Stimulated activated CD4-positive, alpha-beta T cell treated with anti-CD3 and anti-CD28 coated beads, TNF-alpha, amount 100 ng/mL, for 48 hours (primary cell): ENCODE measurements at regions not wholly inside any gene's neighbourhood (a gene's known extent, or its start where the extent isn't known, plus 50 kb on each side); places are given as distances from the start of the nearest gene placed in this dataset.

Experiments
- DNase-seq, 3 donors: peaks; one replicate each; pipeline ENCODE4 v3.0.0-alpha.2; 2020; ENCODE audit warnings: low read depth in 3 of 3

GRCh38 chr13:88863116-88863515 is 1191.9 kb downstream of the SLITRK5 start:
- DNase-seq, result no peak

DNA sequence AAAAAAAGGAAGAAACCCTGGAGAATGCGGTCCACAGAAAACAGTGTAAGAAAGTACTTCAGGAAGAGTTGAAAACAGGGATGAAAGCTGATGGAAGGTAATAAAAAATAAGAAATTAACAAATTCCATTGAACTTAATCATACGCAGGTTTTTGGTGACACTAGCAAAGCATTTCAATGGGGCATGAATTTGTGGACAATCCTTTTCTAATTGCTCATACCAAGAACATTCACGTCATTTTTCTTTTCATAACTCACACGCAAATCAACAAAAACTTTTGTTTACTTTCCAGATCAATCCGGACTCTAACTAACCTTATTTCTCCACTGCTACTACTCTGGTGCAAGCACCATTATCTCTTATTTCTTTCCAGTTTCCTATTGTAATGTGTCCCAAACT is 1195.0 kb downstream of the SLITRK5 start:
- no peak for DNase-seq

DNA sequence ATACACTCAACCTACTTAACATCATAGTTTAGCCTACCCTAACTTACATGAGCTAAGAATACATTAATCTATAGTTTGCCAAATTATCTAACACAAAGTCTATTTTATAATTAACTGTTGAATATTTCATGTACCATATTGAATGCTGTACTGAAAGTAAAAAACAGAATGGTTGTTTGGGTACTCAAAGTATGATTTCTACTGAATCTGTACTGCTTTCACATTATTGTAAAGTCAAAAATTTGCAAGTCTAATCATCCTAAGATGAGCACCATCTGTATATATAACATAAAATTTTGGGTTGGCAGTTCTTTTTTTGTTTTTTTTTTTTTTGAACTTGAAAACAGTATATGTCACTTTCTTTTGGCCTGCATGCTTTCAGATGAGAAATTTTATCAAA is 1212.6 kb downstream of the SLITRK5 start:
- DNase-seq, result no peak

- no peak for DNase-seq
Observed at GRCh38 chr13:88887045-88887662, 1216.0 kb downstream of the SLITRK5 start.

DNA sequence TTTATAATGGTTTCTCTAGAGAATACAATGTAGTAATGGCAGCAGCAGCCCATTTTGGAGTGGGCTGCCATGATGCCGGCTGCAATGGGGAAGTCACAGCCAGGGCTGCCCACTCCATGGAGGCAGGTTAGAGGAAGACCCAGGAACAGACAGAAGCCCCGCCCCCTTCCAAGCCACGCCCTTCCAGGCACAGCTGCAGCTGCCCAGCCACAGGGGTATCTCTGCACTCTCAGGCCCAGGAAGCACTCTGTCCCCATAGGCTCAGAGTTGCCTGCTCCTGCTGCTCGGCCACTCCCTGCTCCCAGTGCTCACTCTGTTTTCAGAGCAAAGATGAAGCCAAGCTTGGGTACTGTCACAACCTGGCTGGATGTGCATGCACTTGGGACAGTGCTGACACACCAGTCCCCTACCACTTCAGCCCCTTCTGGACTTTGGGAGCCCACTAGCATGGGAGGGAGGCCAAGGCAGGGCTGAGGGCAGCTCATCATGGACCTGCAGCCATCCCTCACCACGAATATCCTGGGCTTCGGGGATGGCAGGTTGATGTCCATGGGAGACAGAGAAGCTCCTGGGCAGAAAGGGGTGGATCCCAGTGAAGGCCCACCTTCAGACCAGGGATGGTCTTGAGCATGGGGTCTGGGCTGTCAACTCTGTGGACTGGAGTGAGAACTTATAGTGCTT is 1224.2 kb downstream of the SLITRK5 start:
- DNase-seq, result no peak

DNA sequence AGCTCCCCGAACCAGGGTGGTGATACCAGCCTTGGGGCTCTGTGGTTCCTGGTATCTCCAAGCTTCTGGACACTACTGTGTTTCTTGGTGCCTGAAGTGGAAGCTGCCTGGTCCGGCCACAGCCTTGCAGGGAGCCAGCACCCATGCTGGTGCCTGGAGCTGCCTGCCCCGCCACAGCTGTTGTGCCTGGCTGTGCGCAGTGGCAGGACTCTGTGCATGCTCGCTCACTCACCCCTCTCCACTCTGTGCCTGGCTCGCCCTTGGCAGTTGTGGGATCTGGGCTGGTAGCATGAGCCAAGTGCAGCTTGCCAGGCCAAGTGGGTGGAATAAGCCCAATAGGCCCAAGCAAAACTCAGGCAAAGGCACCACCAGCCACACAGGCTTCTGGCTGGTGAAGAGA is 1225.3 kb downstream of the SLITRK5 start:
- no peak for DNase-seq

GRCh38 chr13:88908961-88909441 is 1237.8 kb downstream of the SLITRK5 start:
- no peak for DNase-seq

DNA sequence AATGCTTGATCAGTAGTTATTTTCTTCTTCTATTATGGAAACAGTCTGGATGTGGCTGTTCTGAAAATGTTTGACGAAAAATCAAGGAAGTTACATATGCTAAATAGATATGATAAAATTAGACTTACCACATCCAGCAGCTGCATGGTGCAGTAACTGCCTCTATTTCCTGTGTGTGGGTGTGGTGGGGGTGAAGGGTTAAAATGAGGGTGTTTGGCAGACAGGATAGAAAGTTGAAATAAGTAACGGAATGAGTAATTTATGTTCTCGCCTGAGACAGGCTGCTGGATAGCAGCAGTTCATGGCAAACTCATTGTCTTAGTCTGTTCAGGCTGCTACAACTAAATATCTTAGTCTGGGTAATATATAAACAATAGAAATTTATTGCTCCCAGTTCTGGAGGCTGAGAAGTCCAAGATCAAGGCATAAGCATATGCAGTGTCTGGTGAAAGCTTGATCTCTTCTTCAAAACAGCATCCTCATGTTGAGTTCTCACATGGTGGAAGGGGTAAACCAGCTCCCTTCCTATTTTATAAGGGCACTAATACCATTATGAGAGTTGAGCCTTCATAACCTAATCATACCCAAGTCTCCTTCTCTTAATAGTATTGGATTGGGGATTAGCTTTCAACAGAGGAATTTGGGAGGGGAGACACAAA is 1248.9 kb downstream of the SLITRK5 start:
- DNase-seq, result peak in 1 of 3 donors; percentile 25

- DNase-seq, result no peak
Observed at GRCh38 chr13:88925954-88926353, 1254.8 kb downstream of the SLITRK5 start.

GRCh38 chr13:88926890-88927502 is 1255.8 kb downstream of the SLITRK5 start:
- DNase-seq, result no peak

DNA sequence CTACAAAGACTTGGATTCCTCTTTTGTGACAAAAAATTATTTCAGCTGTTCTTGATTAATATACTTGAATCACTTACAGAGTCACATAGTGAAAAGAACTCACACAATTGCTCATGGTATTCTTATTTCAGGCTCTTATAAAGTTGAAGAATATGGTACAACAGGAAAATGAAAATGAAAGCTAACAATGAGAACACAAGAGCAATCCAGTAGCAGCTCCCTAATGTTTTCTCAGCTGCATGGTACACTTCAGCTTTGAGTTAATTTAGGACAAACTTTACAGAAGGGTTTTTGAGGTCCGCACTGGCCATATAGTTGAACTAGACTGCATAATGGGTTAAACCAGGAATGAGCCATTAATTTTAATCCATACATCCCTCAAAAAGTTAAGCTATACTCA is 1261.8 kb downstream of the SLITRK5 start:
- no peak for DNase-seq

DNA sequence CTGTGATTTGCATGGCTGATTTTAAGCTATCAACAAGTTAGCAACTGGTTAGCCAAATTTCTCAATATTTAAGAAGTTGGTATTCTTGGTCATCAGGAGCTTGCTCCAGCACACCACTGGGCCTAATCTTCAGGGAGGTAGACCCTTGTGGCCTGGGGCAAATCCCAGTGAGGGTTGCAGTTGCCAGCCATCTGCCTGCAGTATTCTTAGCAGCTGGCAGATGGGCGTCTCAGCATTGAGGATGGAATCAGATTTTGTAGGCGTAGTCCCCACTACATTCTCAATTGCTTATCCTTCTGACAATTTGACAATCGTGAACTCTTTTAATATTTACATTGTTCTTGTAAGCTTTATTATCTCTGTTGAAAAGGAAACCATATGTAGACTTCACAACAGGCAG is 1266.2 kb downstream of the SLITRK5 start:
- no peak for DNase-seq

DNA sequence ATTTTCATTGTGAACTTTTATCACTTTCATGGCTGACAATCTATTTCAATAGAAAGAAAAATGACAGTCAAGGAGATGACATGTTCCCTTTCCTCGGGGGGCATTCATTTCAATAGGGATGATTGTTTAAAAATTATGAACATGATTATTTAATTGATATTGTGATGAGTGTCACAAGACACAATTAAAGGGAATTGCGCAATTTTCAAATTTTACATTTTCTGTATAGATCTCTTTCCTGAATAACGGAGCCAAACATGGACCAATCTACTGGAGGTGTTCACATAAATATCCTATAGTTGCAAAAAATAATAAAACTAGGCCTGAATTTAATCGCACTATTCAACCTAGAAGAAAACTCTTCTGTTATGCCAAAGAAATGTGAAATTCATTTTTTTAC is 1274.6 kb downstream of the SLITRK5 start:
- DNase-seq, result no peak

GRCh38 chr13:88948501-88948900 is 1277.3 kb downstream of the SLITRK5 start:
- DNase-seq, result no peak

GRCh38 chr13:88958821-88959220 is 1287.7 kb downstream of the SLITRK5 start:
- no peak for DNase-seq

DNA sequence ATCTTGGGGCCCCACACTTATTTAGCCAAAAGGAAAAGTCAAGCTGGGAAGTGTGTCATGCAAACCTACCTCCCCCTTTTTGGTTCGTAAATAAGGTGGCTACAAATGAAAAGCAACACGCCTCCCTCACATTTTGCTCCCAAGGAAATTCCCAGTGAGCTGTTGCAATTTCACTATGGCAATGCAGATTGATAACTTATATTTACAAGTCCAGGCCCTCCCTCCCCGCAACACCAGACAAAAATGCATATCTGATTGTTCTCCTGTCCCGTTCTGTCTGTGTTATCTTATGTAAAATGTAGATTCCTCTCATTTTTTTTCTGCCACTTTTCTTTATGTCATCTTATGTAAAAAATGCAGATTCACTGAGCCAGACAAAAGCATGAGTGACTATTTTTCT is 1305.3 kb downstream of the SLITRK5 start:
- no peak for DNase-seq

DNA sequence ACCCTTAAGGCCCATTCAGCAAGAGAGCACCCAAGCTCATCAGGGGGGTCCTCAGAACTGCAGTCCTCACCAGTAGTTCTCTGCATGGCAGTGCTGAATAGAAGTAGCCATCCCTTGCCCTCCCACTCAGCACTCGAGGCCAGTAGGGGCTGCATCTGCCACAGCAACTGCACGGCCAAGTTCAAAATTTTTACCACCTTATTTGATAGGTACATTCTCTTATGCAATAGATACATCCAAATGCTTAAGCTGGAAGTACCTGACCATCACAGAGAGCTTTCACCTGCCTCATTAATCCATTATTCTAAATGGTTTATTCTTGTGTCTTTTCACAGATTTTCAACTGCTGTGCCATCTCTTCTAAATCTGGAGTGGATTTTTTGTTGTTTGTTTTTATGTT is 1307.4 kb downstream of the SLITRK5 start:
- no peak for DNase-seq

DNA sequence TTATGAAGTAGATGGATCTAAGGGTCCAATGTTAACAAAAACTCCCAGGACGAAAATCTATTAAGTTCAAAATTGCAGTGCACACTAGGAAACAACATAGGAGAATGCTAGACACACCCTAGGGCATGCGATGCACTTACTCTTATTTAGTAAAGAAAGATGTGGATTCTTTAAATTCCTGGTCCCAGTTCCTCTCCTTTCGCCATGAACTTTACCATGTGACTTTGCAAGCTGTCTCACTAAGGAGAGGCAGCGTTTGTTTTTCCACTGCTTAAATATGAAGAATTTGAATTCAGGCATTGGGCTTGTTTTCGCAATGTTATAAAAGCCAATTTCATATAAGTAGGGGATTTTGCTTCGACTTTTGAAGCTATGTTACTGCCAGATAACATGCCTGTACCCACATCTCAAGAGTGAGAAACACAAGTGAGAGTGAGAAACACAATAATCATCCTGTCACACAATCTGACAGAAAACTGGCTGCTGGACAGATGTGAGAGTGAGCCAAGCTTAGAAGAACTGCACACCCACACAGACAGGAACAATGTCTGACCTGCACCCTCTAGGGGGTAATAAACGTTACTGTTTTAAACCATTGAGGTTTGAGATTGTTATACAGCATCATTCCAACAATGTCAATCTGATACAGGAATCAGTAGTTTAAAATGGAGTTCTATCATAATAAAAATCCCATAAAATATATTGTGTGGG is 1308.4 kb downstream of the SLITRK5 start:
- peak in 1 of 3 donors; percentile 0 for DNase-seq

DNA sequence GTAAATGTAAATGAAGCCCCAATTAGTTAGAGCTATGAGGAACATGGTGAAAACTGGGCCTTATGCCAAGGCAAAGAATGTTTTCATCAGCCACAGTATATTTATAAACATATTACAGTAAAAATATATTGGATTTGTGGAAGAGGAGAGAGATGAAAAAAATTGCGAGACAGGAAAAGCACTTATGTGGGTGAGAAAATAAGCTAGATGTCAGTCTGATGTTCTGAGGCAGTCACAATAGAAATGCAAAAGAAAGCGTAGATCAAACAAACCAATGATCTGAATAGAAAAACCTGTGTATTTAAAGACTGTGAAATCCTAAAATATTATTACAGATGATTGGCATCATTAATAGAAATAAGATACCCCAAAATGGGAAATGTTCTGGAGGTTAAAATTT is 1332.5 kb downstream of the SLITRK5 start:
- no peak for DNase-seq

- DNase-seq, result no peak
Observed at GRCh38 chr13:89011615-89012014, 1340.4 kb downstream of the SLITRK5 start.

- DNase-seq, result no peak
Observed at GRCh38 chr13:89027694-89028306, 1356.6 kb downstream of the SLITRK5 start.

DNA sequence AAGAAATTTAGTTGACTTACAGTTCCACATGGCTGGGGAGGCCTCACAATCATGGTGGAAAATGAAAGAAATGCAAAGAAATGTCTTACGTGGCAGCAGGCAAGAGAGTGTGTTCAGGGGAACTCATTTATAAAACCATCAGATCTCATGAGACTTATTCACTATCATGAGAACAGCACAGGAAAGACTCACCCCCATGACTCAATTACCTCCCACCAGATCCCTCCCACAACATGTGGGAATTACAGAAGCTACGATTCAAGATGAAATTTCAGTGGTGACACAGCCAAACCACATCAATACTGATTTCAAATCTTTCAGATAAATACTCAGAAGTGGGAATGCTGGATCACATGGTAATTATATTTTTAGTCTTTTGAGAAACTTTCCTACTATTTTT is 1357.9 kb downstream of the SLITRK5 start:
- peak in 1 of 3 donors; percentile 5 for DNase-seq
